NOMO-1 treated with dmso at 0.1 percent for 144 hours (cell line): ENCODE measurements at regions not wholly inside any gene's neighbourhood (a gene's known extent, or its start where the extent isn't known, plus 50 kb on each side); places are given as distances from the start of the nearest gene placed in this dataset.

Experiments used
- DNase-seq: peaks from one replicate; lab custom pipeline; 2025; ENCODE audit not compliant: unreplicated experiment; lab: John Stamatoyannopoulos, UW

- DNase-seq, result no peak
These were observed 168.5 kb downstream of the SUCLG1 start for GRCh38 chr2:84290537-84290936.

- DNase-seq, result no peak
These were observed 170.8 kb downstream of the SUCLG1 start for GRCh38 chr2:84288293-84288692.

DNA sequence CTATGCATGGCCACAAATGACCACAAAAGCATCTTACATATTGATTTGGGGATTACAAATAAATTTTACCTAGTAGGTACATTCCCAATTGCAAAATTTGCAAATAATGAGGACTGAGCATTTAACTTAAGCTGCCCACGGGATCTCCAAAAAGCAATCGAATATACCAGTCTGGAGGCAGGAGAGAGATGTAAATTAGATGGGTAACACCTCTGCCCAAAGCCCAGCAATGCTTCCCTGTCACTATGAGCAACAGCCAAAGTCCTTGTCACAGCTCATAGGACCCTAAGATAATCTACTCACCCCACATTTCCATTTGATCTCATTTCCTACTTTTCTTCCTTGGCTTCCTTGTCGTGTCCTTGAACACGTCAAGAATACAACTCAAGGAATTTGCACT, 172.2 kb downstream of the SUCLG1 start:
- DNase-seq, result no peak

- no peak for DNase-seq
These were observed 173.9 kb downstream of the SUCLG1 start for GRCh38 chr2:84285056-84285747.

DNA sequence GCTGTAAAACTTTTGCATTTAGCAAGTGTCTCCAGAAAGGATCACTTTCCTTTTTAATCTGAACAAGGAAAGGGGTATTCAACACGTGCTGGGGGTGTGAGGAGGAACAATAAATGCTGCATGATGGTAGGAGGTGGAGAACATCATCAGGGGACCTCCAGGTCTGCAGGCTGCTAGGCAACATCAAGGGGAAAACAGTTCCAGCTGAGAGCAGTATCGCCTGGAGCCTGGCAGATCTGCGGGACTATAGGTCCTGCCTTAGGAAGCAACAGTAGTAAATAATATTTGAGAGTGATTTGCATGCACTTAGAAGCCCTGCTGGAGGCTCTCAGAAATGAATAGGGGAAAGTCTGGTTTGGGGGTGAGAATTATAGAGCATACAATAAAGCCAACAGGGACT, 175.6 kb downstream of the SUCLG1 start:
- DNase-seq, result no peak

GRCh38 chr2:84281510-84281909, 177.6 kb downstream of the SUCLG1 start:
- no peak for DNase-seq

- no peak for DNase-seq
These were observed 178.2 kb downstream of the SUCLG1 start for GRCh38 chr2:84280873-84281272.

- no peak for DNase-seq
These were observed 180.7 kb downstream of the SUCLG1 start for GRCh38 chr2:84278386-84278785.

- DNase-seq, result no peak
These were observed 182.4 kb downstream of the SUCLG1 start for GRCh38 chr2:84276590-84277255.

- no peak for DNase-seq
These were observed 185.7 kb downstream of the SUCLG1 start for GRCh38 chr2:84273406-84273805.

DNA sequence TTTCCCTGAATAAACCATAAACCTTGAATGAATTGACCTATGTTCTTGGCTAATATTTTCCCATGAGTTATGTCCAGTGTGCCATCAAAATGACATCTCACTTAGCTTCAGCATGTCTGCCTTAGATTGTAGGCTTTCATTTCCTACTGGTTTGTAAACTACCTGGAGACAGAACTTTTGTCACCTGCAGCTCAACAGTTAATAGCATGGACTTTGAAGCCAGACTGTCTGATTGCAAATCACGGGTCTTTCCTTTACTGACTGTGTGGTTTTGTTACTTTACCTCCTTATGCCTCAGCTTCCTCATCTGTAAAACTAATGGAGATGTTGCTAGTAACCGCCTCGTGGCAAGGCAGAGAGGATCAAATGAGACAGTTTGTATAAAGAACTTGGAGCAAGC, 187.1 kb downstream of the SUCLG1 start:
- no peak for DNase-seq

GRCh38 chr2:84257831-84258230, 201.2 kb downstream of the SUCLG1 start:
- DNase-seq, result no peak

- no peak for DNase-seq
These were observed 207.3 kb downstream of the SUCLG1 start for GRCh38 chr2:84251651-84252302.

DNA sequence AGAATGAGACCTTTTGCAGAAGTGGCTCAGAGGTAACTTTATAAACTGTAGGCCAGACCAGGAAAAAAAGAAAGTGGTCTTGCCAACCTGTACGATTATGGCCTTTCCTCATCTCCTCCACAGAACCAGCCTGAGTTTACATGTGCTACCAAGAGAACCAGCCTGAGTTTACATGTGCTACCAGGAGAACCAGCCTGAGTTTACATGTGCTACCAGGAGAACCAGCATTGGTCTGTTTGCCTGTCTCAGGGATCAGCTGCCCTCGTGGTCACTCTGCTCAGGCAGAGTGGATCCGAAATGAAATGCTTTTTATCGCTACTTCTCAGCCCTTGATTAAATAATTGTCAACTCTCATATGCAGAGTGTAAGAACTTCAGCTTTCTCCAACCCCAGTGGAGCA, 209.9 kb downstream of the SUCLG1 start:
- no peak for DNase-seq

DNA sequence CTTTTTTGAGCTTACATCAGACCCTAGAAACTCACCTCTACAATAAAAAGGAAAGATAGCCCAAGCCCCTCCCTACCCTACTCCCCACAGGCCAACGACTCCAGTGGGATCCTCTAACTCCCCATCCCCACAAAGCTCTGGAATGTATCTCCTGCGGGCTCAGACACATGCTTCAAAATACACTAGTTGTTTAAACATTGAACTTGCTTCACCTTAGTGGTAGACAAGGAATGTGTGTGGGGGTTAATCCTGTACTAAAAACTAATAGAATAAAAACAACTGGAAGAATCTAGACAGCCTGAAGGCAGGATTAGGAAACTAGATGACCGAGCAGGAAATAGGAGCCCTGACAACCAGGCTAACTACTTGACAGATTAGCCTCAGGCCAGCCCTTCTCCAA, 211.5 kb downstream of the SUCLG1 start:
- no peak for DNase-seq

- no peak for DNase-seq
These were observed 215.0 kb downstream of the SUCLG1 start for GRCh38 chr2:84243788-84244733.

DNA sequence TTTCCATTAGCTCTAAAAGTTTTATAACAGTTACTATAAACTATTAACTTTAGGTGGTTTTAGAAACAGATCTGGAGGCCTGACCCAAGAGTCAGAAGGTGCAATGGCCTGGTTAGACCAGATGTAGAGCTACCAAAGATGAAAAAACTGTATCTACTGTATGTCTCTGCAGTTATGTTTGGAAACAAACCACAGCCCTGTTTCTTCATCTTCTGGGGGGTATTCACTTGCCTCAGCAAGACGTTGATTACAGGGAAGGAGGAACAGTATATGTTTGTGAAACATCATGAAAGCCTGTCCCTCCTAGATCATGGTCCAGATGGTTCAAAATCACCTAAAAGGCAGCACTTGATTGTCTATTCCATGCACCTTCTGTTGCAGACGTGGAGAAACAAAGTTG, 220.2 kb downstream of the SUCLG1 start:
- DNase-seq, result no peak

DNA sequence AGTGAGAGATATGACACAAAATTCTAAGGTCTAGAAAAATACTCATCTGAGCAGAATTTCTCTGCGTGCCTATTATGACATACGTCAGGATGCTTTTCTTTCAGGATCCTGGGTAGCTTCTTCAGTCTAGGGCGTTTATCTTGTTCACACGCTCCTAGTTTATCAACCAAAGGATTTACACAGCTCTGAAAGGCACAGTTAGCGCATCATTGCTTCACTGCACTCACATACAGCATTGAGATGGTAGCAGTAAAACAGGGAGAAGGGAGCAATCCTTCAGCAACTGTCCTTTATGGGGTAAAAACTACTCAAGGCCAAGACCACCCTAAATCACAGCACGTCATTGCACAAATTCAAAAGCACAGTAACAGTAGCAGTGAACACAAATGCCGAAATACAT, 222.8 kb downstream of the SUCLG1 start:
- DNase-seq, result no peak

GRCh38 chr2:84234103-84234502, 225.0 kb downstream of the SUCLG1 start:
- no peak for DNase-seq

- DNase-seq, result no peak
These were observed 227.6 kb downstream of the SUCLG1 start for GRCh38 chr2:84231478-84231877.

GRCh38 chr2:84224121-84224520, 235.0 kb downstream of the SUCLG1 start:
- DNase-seq, result no peak
